Glomerular endothelial cell (primary cell): ENCODE measurements at regions not wholly inside any gene's neighbourhood (a gene's known extent, or its start where the extent isn't known, plus 50 kb on each side); places are given as distances from the start of the nearest gene placed in this dataset.
"Not testable (repeated sequence)": the region's sequence is repeated elsewhere in the genome, so short reads cannot be mapped to it uniquely, and the experiment has no call there.

Experiments
- DNase-seq: peaks from one replicate; pipeline ENCODE4 v3.0.0-alpha.2; 2011; ENCODE audit warnings: low read depth, low spot score; ENCODE audit errors: extremely low read depth

DNA sequence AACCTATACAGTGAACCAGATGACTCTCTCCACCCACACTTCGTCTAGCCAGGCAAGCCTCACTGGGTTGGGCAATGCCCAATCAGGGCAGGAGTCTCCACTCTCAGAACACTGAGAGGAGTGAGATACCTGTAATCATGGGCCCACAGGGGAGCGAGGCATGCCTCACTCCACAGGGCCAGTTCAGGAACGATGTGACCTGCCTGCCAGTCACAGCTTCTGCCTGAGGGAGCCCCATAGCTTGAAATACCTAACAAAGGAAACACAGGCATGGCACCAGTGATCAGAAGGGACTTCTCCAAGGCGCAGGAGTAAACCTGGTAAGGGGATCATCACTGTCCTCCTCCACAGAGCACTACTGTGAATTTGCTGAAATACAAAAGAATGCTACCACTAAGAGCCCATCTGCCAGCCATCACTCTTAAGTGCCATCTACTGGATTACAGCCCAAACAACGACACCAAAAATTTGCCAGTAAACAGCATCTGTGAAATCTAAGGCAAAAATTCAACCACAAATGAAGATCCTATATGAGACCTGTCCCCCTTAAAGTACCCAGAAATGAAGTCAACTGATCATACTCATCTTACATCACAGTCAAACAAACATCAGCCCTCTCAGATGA lies 689.9 kb upstream of the SEMA6D start:
- DNase-seq, result no peak

DNA sequence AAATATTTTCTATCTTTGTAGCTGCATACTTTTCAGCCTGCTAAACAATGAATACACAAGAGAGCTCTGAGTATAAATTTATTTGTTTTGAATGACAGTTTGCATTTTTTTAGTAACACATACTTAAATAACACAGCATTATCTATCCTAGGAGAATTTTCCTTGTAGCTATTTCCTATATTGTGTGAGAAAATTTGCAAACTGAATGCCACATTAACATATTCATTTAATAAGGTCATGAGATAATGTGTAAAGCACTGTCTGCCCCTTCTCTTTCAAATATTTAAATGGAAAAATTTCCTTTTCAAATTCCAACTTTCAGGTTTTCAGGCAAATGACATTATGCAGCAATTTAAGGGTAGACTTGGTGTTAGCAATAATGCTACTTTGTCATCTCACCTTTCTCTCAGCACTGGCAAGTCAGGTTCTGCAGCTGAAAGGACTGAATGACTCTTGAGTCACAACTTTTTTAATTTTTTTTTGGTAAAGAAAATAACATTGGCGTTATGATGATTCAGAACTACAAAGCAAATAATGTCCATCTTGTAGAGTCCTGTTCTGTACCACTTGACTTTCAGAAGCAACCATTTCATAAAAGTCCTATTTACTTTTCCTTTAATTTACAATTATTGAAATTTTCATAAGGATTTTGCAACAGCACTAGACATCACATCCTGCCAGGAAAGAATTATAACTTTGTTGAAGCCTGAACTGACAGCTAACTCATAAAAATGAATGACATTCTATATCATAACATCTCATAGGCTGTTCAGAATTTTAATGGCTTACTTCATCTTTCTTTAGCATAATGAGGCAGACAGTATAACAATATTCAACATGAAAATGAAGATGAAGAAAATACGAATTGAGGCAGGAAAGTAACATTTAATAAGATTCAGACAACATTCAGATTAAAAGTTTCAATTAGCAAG lies 681.6 kb upstream of the SEMA6D start:
- DNase-seq, result no peak

GRCh38 chr15:47037003-47037402 lies 680.3 kb upstream of the SEMA6D start:
- no peak for DNase-seq

- DNase-seq, result no peak
These were observed 678.1 kb upstream of the SEMA6D start for GRCh38 chr15:47039225-47039624.

DNA sequence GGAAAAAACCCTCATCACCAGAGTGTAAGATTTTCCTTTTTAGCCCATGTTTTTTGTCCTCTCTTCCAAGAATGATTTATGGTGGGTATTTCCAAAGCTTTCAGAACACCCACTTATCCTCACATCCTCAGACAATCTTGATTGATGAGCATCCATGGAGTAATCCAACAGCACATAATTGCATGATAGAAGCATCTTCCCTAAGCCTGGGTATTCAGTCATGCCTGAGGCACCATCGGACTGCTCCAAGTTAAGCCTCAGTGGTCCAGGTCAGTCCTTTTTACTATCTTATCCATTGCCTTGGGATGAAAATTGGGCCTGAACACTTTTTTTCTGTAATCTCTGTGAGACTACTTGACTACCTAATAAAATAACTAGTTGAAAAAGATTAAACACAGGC lies 676.0 kb upstream of the SEMA6D start:
- no peak for DNase-seq

GRCh38 chr15:47047981-47048380 lies 669.3 kb upstream of the SEMA6D start:
- not testable (repeated sequence) for DNase-seq

DNA sequence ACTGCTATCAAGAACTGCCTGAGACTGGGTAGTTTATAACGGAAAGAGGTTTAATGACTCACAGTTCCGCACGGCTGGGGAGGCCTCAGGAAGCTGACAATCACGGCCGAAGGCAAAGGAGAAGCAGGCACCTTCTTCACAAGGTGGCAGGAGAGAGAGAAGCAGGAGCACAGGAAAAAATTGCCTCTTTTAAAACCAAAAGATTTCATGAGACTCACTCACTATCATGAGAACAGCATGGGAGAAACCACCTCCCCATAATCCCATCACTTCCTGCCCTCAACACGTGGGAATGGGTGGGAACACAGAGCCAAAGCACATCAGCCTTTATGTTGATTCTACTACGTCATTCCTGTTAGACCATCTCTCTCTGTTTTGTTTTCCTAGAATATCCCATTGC lies 650.9 kb upstream of the SEMA6D start:
- DNase-seq, result no peak

- not testable (repeated sequence) for DNase-seq
These were observed 639.5 kb upstream of the SEMA6D start for GRCh38 chr15:47077846-47078245.

GRCh38 chr15:47095833-47096232 lies 621.5 kb upstream of the SEMA6D start:
- no peak for DNase-seq

DNA sequence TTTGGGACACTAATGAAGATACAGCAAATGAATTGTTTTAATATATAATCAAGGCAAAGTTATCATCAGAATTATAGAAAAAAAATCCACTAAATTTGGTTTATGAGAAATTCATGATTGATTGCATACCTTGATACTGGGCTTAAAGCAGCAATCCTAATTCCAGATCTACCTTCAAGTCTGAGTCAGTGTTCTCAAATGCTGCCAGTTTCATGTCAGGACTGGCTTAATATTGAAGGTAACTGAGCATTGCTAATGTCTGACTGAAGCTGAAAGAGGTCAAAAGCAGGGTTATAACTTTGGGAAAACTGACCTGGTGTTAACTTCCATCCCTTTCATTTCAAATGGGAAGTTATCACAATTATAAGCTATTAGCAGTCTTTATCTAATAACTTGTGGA lies 618.8 kb upstream of the SEMA6D start:
- DNase-seq, result not testable (repeated sequence)

DNA sequence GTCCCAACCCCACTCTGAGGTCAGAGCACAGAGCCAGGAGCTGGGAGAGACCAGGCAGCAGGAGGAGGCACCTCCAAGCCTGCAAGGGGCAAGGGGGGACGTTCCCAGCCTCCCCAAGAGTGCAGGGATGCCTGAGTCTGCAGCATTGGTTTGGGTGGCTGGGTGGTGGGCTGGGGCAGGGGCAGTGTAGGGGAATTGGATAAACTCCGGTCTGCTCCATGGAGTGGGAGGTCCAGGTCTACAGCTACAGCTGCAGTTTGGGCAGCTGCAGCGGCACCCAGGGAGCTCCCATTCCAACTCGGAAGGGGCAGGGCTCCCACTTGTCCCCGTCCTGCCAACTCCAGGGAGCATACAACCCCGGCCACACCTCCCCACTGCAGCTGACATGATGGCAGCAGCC lies 617.5 kb upstream of the SEMA6D start:
- DNase-seq, result not testable (repeated sequence)

DNA sequence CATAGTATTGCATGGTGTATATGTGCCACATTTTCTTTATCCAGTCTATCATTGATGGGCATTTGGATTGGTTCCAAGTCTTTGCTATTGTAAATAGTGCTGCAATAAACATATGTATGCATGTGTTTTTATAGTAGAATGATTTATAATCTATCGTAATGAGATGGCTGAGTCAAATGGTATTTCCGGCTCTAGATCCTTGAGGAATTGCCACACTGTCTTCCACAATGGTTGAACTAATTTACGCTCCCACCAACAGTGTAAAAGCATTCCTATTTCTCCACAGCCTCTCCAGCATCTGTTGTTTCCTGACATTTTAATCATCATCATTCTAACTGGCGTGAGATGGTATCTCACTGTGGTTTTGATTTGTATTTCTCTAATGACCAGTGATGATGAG lies 608.5 kb upstream of the SEMA6D start:
- DNase-seq, result not testable (repeated sequence)

GRCh38 chr15:47116698-47117097 lies 600.6 kb upstream of the SEMA6D start:
- DNase-seq, result no peak

- DNase-seq, result no peak
These were observed 598.0 kb upstream of the SEMA6D start for GRCh38 chr15:47119349-47119748.

GRCh38 chr15:47124430-47125102 lies 592.7 kb upstream of the SEMA6D start:
- DNase-seq, result no peak

GRCh38 chr15:47129033-47129432 lies 588.3 kb upstream of the SEMA6D start:
- DNase-seq, result no peak

DNA sequence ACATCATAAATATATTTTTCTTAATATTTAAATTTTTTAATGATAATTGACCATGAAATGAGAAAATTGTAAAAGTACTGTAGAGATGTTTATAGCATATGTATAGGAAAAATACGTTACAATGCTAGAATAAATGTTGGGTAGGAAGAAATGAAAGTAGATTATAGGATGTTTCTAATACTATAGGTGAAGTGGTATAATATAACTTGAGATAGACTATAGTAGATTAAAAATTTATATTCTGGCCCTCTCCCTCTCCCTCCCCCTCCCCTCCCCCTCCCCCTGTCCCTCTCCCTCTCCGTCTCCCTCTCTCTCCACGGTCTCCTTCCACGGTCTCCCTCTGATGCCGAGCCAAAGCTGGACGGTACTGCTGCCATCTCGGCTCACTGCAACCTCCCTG lies 585.9 kb upstream of the SEMA6D start:
- DNase-seq, result not testable (repeated sequence)

DNA sequence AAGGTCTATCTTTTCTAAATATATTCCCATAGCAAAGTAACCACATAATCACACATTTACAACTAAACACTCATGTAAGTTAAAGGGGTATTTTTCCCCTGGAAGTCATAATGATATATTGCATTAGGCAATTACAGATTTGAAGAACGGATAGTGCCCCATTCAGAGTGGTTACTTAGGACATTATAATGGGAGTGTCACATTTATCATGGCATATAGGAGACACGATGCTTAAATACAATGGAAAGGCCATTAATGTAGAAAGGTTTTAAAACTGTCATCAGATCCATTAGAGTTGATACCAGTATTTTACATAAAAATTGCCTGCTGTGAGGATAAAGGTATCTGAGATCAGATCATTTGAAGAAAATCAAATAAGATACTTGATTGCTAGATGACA lies 582.0 kb upstream of the SEMA6D start:
- no peak for DNase-seq

GRCh38 chr15:47136236-47136635 lies 581.1 kb upstream of the SEMA6D start:
- no peak for DNase-seq

DNA sequence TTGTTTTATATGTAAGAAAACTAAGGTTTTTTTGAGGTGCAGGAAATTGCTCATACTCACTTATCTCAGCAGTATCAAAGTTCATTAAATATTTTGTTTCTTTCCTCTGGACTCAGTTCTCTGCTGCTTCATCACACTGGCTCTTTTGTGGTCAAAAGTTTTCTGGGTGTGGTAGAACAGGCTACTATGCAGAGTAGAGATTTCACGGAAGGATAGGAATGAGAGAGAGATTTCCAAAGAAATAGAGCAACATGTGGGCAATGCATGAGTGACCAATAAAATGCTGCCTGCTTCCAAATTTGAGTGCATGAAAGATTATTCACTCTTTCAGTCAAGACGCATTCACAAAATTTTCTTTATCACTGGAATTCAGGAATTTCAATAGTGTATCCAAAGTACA lies 577.3 kb upstream of the SEMA6D start:
- no peak for DNase-seq

GRCh38 chr15:47157827-47158226 lies 559.5 kb upstream of the SEMA6D start:
- DNase-seq, result no peak

- DNase-seq, result no peak
These were observed 558.7 kb upstream of the SEMA6D start for GRCh38 chr15:47158573-47158972.
